ENCODE measurements at regions not wholly inside any gene's neighbourhood (a gene's known extent, or its start where the extent isn't known, plus 50 kb on each side); places are given as distances from the start of the nearest gene placed in this dataset.

- POLR2A ChIA-PET, result no interaction called here
- ATAC-seq (ENCODE audit: low read depth), result no peak
- H3K27ac Mint-ChIP-seq, result no peak overlapping the region
These were observed 79.0 kb upstream of the CAPZB start for GRCh38 chr1:19564366-19564765.

More at GRCh38 chr1:19564366-19564765, 79.0 kb upstream of the CAPZB start:
- Histone ChIP-seq H3K27ac (ENCODE audit: low read length in 2 of 2) (no peak overlapping the region), H3K27me3 (replicated peaks in 1 of 4; ENCODE audit: control extremely low read depth in 1 of 4, control insufficient read depth in 3 of 4, insufficient read depth in 4 of 4, low read length in 3 of 4) (peaks cover 0 to 2% (median 0%) of the 10 kb centered on the region in 4 experiments), H3K79me2 (ENCODE audit: control insufficient read depth, insufficient read depth, low read length) (no peaks in the 10 kb centered on the region), H3K4me1 (ENCODE audit: control insufficient read depth in 2 of 2, insufficient read depth in 2 of 2, low read length in 2 of 2) (no peaks in the 10 kb centered on the region), H3K36me3 (replicated peaks in 1 of 2; ENCODE audit: control extremely low read depth in 1 of 2, control insufficient read depth in 1 of 2, extremely low read depth in 1 of 2, insufficient read depth in 2 of 2, low read length in 1 of 2) (no peaks in the 10 kb centered on the region), H3K4me2 (replicated peaks; ENCODE audit: low read depth, low read length, poor library complexity, severe bottlenecking) (no peak overlapping the region), H3K9me3 (ENCODE audit: control extremely low read depth in 1 of 3, control insufficient read depth in 2 of 3, insufficient read depth in 1 of 3, low read length in 2 of 3) (no peaks in the 10 kb centered on the region), H3K4me3 (ENCODE audit: control extremely low read depth in 1 of 5, extremely low read depth in 1 of 5, insufficient read depth in 1 of 5, low read depth in 2 of 5, low read length in 4 of 5) (no peak overlapping the region), H2AFZ (ENCODE audit: insufficient read depth, low read depth, low read length, poor library complexity, severe bottlenecking) (no peak overlapping the region), H3K9ac (ENCODE audit: low read length) (no peak overlapping the region), H4K20me1 (ENCODE audit: control insufficient read depth, insufficient read depth, low read length, poor library complexity, severe bottlenecking) (no peaks in the 10 kb centered on the region)
- TF ChIP-seq EZH2 (IDR thresholded peaks at IDR 0.05; ENCODE audit: borderline replicate concordance, insufficient read depth, low read depth, low read length, poor library complexity, severe bottlenecking), result no peak
- no peak for TF ChIP-seq CTCF (IDR thresholded peaks at IDR 0.05)
- intact Hi-C loops (cut with micrococcal nuclease), result no loop called here
- CTCF ChIA-PET, result interaction anchor here (0.7 to 1.9 kb wide), 2 partner anchors 18 to 23 kb away, joined by 3 to 4 read pairs; no protein-coding TSS in a partner anchor
- WGBS (ENCODE audit: insufficient coverage), result 74% methylated on average over 5 of the region's 5 CpGs
- H3K4me1 Mint-ChIP-seq, result no peaks in the 10 kb centered on the region
- H3K9me3 Mint-ChIP-seq (ENCODE audit: insufficient read depth), result no peaks in the 10 kb centered on the region
- no peak for DNase-seq
- no peak overlapping the region for H3K4me3 Mint-ChIP-seq
- no peaks in the 10 kb centered on the region for H3K27me3 Mint-ChIP-seq

All from B cell (primary cell).